ENCODE measurements at regions not wholly inside any gene's neighbourhood (a gene's known extent, or its start where the extent isn't known, plus 50 kb on each side); places are given as distances from the start of the nearest gene placed in this dataset.

- 18% methylated on average over 4 of the region's 4 CpGs for WGBS (ENCODE audit: low lambda C conversion rate)
- POLR2A ChIA-PET: no interaction called here
- no peaks in the 10 kb centered on the region for H3K4me1 ChIP-seq (ENCODE audit: control insufficient read depth in 1 of 2, insufficient read depth in 2 of 2, low read depth in 1 of 2, low read length in 1 of 2)
- H3K27me3 ChIP-seq (ENCODE audit: insufficient read depth): no peaks in the 10 kb centered on the region
- H3K4me2 ChIP-seq: no peak overlapping the region
- no peaks in the 10 kb centered on the region for H3K36me3 ChIP-seq (replicated peaks in 1 of 2; ENCODE audit: control insufficient read depth in 1 of 2, insufficient read depth in 2 of 2, low read length in 1 of 2)
- H2AFZ ChIP-seq (ENCODE audit: low read depth): no peak overlapping the region
- TF ChIP-seq YY1 (IDR thresholded peaks at IDR 0.05; ENCODE audit: low read depth): no peak
- TF ChIP-seq ZBTB33 (IDR thresholded peaks at IDR 0.05; ENCODE audit: borderline replicate concordance, low read depth): no peak
- TF ChIP-seq USF2 (IDR thresholded peaks at IDR 0.05; ENCODE audit: borderline replicate concordance, low read depth, low read length): no peak
- no peak for TF ChIP-seq FOXM1 (IDR thresholded peaks at IDR 0.05; ENCODE audit: low read depth)
- TF ChIP-seq TEAD4 (IDR thresholded peaks at IDR 0.05; ENCODE audit: borderline replicate concordance, insufficient read depth): no peak
- H4K20me1 ChIP-seq (ENCODE audit: insufficient read depth): no peaks in the 10 kb centered on the region
- CTCF ChIA-PET: interaction anchor here (1.0 kb wide), 1 partner anchor 9 kb away, joined by 4 read pairs; no protein-coding TSS in a partner anchor
- H3K9me2 ChIP-seq: no peaks in the 10 kb centered on the region
- DNase-seq: no peak
- H3K27ac ChIP-seq (ENCODE audit: low read depth in 2 of 2, low read length in 1 of 2): no peak overlapping the region
- no peaks in the 10 kb centered on the region for H3K79me2 ChIP-seq (ENCODE audit: insufficient read depth)
- no peaks in the 10 kb centered on the region; the same call in 1 of the 2 replicates for H3K9me3 ChIP-seq
- no peaks in the 10 kb centered on the region for H3F3A ChIP-seq (replicated peaks; ENCODE audit: insufficient read depth)
- no peak overlapping the region for H3K9ac ChIP-seq
- no peak overlapping the region for H3K4me3 ChIP-seq (ENCODE audit: low read depth in 2 of 2, low read length in 1 of 2)
Measured at GRCh38 chr2:104444392-104444791, 409.5 kb upstream of the POU3F3 start.

GRCh38 chr2:104444889-104445288 lies 409.0 kb upstream of the POU3F3 start:
- H4K20me1 ChIP-seq (ENCODE audit: insufficient read depth): no peaks in the 10 kb centered on the region
- no peak overlapping the region for H3K27ac ChIP-seq (ENCODE audit: low read depth in 2 of 2, low read length in 1 of 2)
- no peak for DNase-seq
- no peaks in the 10 kb centered on the region for H3K79me2 ChIP-seq (ENCODE audit: insufficient read depth)
- 21% methylated on average over 3 of the region's 3 CpGs for WGBS (ENCODE audit: low lambda C conversion rate)
- TF ChIP-seq USF1 (IDR thresholded peaks at IDR 0.05; ENCODE audit: borderline replicate concordance, low read depth) (no peak), RAD21 (IDR thresholded peaks at IDR 0.05; ENCODE audit: low read length) (no peak), RFX5 (IDR thresholded peaks at IDR 0.05; ENCODE audit: low read length) (no peak), TAF1 (IDR thresholded peaks at IDR 0.05; ENCODE audit: borderline replicate concordance, low read depth, low read length) (no peak), JUND (IDR thresholded peaks at IDR 0.05) (no peak)
- H2AFZ ChIP-seq (ENCODE audit: low read depth): no peak overlapping the region
- H3K27me3 ChIP-seq (ENCODE audit: insufficient read depth): no peaks in the 10 kb centered on the region
- ChIA-PET CTCF (no interaction called here), POLR2A (no interaction called here)
- no peaks in the 10 kb centered on the region for H3K4me1 ChIP-seq (ENCODE audit: control insufficient read depth in 1 of 2, insufficient read depth in 2 of 2, low read depth in 1 of 2, low read length in 1 of 2)
- H3F3A ChIP-seq (replicated peaks; ENCODE audit: insufficient read depth): no peaks in the 10 kb centered on the region
- H3K36me3 ChIP-seq (replicated peaks in 1 of 2; ENCODE audit: control insufficient read depth in 1 of 2, insufficient read depth in 2 of 2, low read length in 1 of 2): no peaks in the 10 kb centered on the region
- no peak overlapping the region for H3K9ac ChIP-seq
- no peaks in the 10 kb centered on the region for H3K9me2 ChIP-seq
- no peak overlapping the region for H3K4me2 ChIP-seq
- no peak overlapping the region for H3K4me3 ChIP-seq (ENCODE audit: low read depth in 2 of 2, low read length in 1 of 2)
- H3K9me3 ChIP-seq: no peaks in the 10 kb centered on the region
